ENCODE measurements at regions not wholly inside any gene's neighbourhood (a gene's known extent, or its start where the extent isn't known, plus 50 kb on each side); places are given as distances from the start of the nearest gene placed in this dataset.

- Histone ChIP-seq H3K14ac (ENCODE audit: insufficient read depth, low read length) (no peak overlapping the region), H2BK120ac (ENCODE audit: low read depth, low read length, poor library complexity, severe bottlenecking) (no peak overlapping the region), H3K79me1 (ENCODE audit: insufficient read depth, low read depth, low read length, poor library complexity, severe bottlenecking) (no peaks in the 10 kb centered on the region), H2BK12ac (ENCODE audit: insufficient read length, low read depth, low read length) (no peak overlapping the region), H3K27me3 (ENCODE audit: insufficient read depth, low read length) (no peaks in the 10 kb centered on the region), H4K20me1 (ENCODE audit: control insufficient read depth, insufficient read depth, insufficient read length) (no peaks in the 10 kb centered on the region), H3K23me2 (ENCODE audit: insufficient read length, low read depth, low read length, poor library complexity, severe bottlenecking) (no peaks in the 10 kb centered on the region), H3T11ph (ENCODE audit: low read length) (no peak overlapping the region), H2AFZ (ENCODE audit: low read length) (no peak overlapping the region), H3K9ac (ENCODE audit: extremely low read depth, insufficient read length, low read length) (no peak overlapping the region), H2BK5ac (ENCODE audit: insufficient read length, low read length) (no peak overlapping the region), H3K18ac (ENCODE audit: insufficient read length, low read depth, low read length) (no peak overlapping the region), H2BK20ac (ENCODE audit: low read depth, low read length, poor library complexity, severe bottlenecking) (no peak overlapping the region), H3K4me1 (ENCODE audit: insufficient read depth, low read length) (0 out of 2 replicates have a peak, but pooled peaks cover 5% of the 10 kb centered on the region), H4K8ac (replicated peaks; ENCODE audit: insufficient read length, low read depth, low read length) (no peak overlapping the region), H3K79me2 (ENCODE audit: insufficient read depth, low read length) (no peaks in the 10 kb centered on the region), H2AK5ac (ENCODE audit: insufficient read length, low read length) (no peak overlapping the region), H4K5ac (ENCODE audit: insufficient read length, low read depth, low read length) (no peak overlapping the region), H3K23ac (ENCODE audit: insufficient read length, low read depth, low read length) (no peak overlapping the region), H2BK15ac (ENCODE audit: low read depth, low read length) (no peak overlapping the region), H3K4ac (ENCODE audit: low read depth, low read length) (no peak overlapping the region), H3K27ac (ENCODE audit: insufficient read length, low read depth, low read length) (no peak overlapping the region), H4K91ac (ENCODE audit: insufficient read length, low read depth, low read length) (no peak overlapping the region), H3K9me3 (ENCODE audit: control insufficient read depth, low read depth, low read length) (no peaks in the 10 kb centered on the region), H3K56ac (ENCODE audit: insufficient read length, low read depth, low read length) (no peak overlapping the region), H3K4me2 (ENCODE audit: insufficient read depth, insufficient read length, low read length) (no peak overlapping the region)
- Mint-ChIP-seq H3K27ac (peak overlapping the region in 1 of 3 experiments; percentile 72; a peak in 1 of 7 replicates), H3K27me3 (ENCODE audit: low read depth) (peaks cover 40% of the 10 kb centered on the region), H3K36me3 (ENCODE audit: insufficient read depth in 1 of 3, low read depth in 3 of 3) (no peaks in the 10 kb centered on the region), H3K9me3 (no peaks in the 10 kb centered on the region), H3K4me1 (peaks cover 34 to 60% of the 10 kb centered on the region in 2 experiments), H3K4me3 (no peak overlapping the region)
- no peak for DNase-seq
- TF ChIP-seq, protein P1, sequence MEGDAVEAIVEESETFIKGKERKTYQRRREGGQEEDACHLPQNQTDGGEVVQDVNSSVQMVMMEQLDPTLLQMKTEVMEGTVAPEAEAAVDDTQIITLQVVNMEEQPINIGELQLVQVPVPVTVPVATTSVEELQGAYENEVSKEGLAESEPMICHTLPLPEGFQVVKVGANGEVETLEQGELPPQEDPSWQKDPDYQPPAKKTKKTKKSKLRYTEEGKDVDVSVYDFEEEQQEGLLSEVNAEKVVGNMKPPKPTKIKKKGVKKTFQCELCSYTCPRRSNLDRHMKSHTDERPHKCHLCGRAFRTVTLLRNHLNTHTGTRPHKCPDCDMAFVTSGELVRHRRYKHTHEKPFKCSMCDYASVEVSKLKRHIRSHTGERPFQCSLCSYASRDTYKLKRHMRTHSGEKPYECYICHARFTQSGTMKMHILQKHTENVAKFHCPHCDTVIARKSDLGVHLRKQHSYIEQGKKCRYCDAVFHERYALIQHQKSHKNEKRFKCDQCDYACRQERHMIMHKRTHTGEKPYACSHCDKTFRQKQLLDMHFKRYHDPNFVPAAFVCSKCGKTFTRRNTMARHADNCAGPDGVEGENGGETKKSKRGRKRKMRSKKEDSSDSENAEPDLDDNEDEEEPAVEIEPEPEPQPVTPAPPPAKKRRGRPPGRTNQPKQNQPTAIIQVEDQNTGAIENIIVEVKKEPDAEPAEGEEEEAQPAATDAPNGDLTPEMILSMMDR (conservative IDR thresholded peaks at IDR 0.05): no peak
- no CpG with 5 or more reads among the region's 8 CpGs for WGBS (ENCODE audit: extremely low coverage, insufficient read length, low lambda C conversion rate)
Measured at GRCh38 chr9:38336341-38336740, 56.2 kb upstream of the ALDH1B1 start.

All from H9 (cell line).